HS-27A (cell line): ENCODE measurements at regions not wholly inside any gene's neighbourhood (a gene's known extent, or its start where the extent isn't known, plus 50 kb on each side); places are given as distances from the start of the nearest gene placed in this dataset.

ENCODE experiments used
- DNase-seq: peaks from one replicate; pipeline ENCODE4 v3.0.0-alpha.2; 2012; ENCODE audit warnings: low read depth, missing footprints

DNA sequence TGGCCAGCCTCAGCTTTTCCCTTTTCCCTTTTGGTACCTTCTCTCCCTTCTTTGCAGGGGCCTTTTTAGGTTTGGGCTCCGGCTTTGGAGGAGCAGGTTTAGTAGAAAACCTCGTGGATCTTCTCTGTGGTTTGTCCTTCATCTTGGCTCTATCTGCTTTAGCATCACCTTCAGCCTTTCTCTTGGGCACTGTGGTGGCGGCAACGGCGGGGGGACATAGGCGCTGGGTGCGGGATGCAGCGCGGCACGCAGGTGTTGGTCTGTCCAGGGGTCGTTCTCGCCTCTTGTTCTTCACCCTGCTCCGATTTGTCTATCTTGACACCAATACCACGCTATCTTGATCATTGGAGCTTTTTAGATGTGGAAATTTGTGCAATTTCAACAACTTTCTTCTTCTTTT is 64.5 kb upstream of the SMAD3 start:
- no peak for DNase-seq

GRCh38 chr15:67002368-67002767 is 63.0 kb upstream of the SMAD3 start:
- no peak for DNase-seq

DNA sequence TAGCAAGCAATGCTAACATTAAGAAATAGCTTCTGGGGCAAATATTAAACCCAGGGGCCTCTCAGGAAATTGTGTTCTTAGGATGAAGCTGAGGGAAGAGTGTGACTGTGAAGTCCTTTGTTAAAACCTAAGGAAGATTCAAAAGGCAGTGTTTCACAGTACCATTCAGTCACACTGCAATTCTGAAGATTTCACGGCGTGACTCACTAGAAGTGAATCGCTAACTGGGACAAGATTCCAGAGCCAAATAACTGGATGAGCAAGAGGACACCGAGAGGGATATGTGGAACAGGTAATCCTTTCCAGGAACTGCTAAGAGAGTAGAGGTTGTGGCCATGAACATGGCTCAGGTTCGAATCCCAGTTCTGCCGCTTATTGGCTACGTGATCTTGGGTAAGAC is 61.8 kb upstream of the SMAD3 start:
- no peak for DNase-seq

DNA sequence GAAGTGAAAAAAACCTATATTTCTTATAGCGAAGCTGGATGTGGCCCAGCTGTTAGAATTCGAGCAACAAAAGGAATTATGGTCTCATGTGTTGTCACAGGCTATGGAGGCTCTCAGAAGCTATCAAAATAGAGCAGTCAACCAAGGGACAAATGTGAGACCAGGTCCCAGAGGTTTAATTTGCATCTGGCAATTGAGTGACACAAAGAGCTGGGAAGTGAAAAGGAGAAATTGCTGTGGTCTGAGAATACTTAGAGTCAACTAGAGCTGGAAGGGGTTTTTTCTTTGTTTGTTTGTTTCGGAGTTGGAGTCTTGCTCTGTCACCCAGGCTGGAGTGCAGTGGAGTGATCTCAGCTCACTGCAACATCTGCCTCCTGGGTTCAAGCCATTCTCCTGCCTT is 61.3 kb upstream of the SMAD3 start:
- no peak for DNase-seq

- no peak for DNase-seq
These were observed 60.0 kb upstream of the SMAD3 start for GRCh38 chr15:67005294-67005996.

GRCh38 chr15:67006083-67007065 is 59.0 kb upstream of the SMAD3 start:
- DNase-seq, result no peak

DNA sequence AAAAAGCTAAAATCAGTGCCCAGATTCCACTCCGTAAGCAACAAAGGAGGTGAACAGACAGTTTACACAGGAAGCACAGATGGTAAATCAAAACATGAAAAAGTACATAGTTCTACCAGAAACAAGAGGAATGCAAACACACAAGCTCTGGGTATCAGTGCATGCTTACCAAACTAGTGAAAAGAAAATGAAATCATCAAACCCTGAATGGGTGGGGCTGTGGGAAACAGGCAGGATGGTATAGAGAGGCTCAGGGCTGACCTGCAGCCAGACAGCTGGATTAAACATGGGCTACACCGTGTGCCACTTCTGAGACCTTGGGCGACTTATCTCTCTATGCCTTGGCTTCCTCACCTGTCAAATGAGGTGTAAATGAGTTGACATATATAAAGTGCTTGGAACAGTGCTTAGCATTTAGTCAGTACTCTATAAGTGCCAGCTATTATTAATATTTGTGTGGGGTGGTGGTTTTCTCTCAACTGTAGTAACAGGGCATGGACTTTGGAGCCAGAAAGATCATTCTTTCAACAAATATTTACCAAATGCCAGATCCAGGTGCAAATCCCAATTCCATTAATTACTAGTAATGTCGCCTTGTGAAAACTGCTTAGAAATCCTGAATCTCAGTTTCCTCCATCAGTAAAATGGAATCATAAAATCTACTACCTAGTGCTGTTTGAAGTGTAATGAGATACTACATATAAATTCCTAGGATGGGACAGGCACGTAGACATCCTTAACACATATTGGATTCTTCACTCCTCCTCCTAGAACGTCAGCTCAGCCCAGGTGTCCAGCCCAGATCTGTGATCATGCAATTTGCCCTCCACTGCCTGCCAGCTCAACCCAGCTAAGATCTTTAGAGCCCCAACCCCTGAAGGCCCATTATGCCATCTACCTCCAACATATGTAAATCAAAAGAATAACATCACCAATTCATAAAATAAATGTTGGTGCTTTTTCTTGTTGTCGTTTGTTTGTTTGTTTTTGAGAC is 55.5 kb upstream of the SMAD3 start:
- DNase-seq, result no peak

DNA sequence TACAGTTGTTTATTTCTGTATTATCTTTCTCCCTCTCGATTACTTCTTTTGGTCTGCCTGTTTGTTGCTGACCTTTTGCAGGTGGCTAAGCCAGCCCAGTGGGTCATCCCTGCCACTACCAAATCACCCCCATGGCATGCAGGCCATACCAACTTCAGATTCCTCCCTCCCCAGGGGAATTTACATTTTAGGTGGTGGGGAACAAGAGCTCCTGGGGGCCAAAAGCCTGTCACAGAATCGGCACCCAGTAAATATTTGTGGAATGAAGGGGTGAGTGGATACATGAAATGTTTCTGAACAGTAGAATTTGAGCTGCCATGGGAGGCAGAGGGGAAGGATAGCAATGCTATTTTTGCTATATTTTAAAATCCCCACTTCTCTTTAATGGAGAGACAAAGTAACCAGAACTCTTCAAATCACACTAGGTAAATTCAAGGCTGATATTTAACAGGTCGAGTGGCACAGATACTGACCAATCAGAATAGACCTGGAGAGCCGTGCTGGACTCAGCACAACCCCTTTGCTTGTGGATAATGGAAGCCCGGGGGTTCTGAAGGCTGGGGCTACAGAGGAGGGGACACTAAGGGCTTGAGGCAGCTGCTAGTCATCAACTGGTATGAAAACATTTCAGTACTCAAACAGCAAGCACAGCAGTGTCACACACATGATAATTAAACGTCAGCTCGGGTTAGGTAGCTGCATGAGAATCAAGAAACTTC is 54.3 kb upstream of the SMAD3 start:
- peak; percentile 88 for DNase-seq

DNA sequence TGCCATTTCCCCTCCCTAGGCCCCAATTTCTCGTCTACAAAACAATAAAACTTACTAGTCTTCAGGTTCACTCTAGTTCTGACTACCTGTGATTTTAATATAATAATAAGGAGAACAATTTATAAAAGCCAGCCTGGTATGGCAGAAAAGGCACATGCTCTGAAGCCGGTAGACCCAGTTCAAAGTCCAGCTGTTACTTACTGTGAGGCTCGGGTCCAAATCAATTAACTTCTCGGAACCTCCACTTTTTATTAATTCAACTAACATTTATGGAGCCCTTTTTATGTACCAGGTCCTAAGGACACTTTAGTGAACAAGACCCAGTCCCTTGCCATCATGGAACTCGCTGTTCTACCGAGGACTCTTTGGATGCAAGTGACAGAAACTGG is 53.8 kb upstream of the SMAD3 start:
- no peak for DNase-seq

DNA sequence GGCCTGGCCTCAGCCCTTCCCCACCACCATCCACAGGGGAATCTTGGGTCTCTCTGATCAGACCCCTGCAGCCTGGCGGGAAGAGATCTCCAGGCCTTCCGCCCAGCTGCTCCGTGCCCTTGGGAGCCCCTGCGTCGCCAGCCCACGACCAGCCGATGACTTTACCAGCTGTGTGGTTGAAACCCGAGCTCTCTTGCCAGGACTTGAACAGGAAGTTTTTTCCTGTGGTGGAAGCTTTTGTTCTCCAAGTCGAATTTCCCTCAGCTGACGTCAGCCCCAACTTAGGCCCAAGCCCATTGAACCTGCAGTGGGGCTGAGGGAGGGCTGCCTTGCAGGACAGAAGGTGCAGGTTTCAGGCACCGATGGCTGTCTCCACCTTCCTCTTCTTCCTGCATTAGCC is 51.7 kb upstream of the SMAD3 start:
- peak; percentile 91 for DNase-seq
